ENCODE measurements at regions not wholly inside any gene's neighbourhood (a gene's known extent, or its start where the extent isn't known, plus 50 kb on each side); places are given as distances from the start of the nearest gene placed in this dataset.

DNA sequence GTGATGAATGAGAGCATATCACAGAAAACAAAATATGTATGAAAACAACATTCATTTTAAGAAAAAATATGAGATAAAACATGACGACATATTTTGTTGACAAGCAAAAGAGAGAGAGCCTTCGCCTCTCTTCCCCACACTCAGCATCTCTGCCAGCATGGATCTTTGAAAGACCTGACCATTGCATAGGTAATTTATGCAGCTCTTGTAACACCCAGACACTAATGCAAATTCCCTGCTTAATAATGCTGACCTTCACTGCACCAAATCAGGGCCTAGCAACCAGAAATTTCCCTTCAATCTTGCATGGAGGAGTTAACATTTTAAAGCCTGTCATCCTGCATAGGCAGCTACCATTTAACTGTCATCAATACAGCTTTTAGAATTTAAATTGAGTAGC, 50.0 kb upstream of the CNR1 start:
- no peak for TF ChIP-seq POLR2A (IDR thresholded peaks at IDR 0.05)
- TF ChIP-seq, protein P1, sequence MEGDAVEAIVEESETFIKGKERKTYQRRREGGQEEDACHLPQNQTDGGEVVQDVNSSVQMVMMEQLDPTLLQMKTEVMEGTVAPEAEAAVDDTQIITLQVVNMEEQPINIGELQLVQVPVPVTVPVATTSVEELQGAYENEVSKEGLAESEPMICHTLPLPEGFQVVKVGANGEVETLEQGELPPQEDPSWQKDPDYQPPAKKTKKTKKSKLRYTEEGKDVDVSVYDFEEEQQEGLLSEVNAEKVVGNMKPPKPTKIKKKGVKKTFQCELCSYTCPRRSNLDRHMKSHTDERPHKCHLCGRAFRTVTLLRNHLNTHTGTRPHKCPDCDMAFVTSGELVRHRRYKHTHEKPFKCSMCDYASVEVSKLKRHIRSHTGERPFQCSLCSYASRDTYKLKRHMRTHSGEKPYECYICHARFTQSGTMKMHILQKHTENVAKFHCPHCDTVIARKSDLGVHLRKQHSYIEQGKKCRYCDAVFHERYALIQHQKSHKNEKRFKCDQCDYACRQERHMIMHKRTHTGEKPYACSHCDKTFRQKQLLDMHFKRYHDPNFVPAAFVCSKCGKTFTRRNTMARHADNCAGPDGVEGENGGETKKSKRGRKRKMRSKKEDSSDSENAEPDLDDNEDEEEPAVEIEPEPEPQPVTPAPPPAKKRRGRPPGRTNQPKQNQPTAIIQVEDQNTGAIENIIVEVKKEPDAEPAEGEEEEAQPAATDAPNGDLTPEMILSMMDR (IDR thresholded peaks at IDR 0.05), result no peak

All from thyroid gland (tissue), 4 donors.